ENCODE measurements at regions not wholly inside any gene's neighbourhood (a gene's known extent, or its start where the extent isn't known, plus 50 kb on each side); places are given as distances from the start of the nearest gene placed in this dataset.

- H3K9me3 ChIP-seq (ENCODE audit: control insufficient read depth, insufficient read depth, low read length): no peaks in the 10 kb centered on the region
- H3K27me3 ChIP-seq (ENCODE audit: control insufficient read depth, insufficient read depth, low read length): no peaks in the 10 kb centered on the region
- no peak for DNase-seq (ENCODE audit: low read depth, low spot score)
- H3K4me3 ChIP-seq (ENCODE audit: low read length): no peak overlapping the region
- no peak overlapping the region for H3K27ac ChIP-seq (ENCODE audit: low read length)
- H3K36me3 ChIP-seq (ENCODE audit: control insufficient read depth, insufficient read depth, low read length): no peaks in the 10 kb centered on the region
- WGBS (ENCODE audit: insufficient coverage, insufficient read length): no CpG with 5 or more reads among the region's 5 CpGs
- H3K4me1 ChIP-seq (ENCODE audit: control insufficient read depth, insufficient read depth, low read length): no peaks in the 10 kb centered on the region
Observed at GRCh38 chr10:20473023-20473760, 423.9 kb downstream of the NEBL start.

- Histone ChIP-seq H3K9me3 (ENCODE audit: control insufficient read depth, insufficient read depth, low read length) (no peaks in the 10 kb centered on the region; the same call in 1 of the 2 replicates), H3K27me3 (ENCODE audit: control insufficient read depth, insufficient read depth, low read length) (no peaks in the 10 kb centered on the region), H3K4me1 (ENCODE audit: control insufficient read depth, insufficient read depth, low read length) (no peaks in the 10 kb centered on the region), H3K27ac (ENCODE audit: low read length) (no peak overlapping the region), H3K4me3 (ENCODE audit: low read length) (no peak overlapping the region), H3K36me3 (ENCODE audit: control insufficient read depth, insufficient read depth, low read length) (no peaks in the 10 kb centered on the region)
- no peak for DNase-seq (ENCODE audit: low read depth, low spot score)
Observed at GRCh38 chr10:20466731-20467130, 430.4 kb downstream of the NEBL start.

GRCh38 chr10:20457649-20458048 lies 439.5 kb downstream of the NEBL start:
- H3K36me3 ChIP-seq (ENCODE audit: control insufficient read depth, insufficient read depth, low read length): no peaks in the 10 kb centered on the region
- H3K4me1 ChIP-seq (ENCODE audit: control insufficient read depth, insufficient read depth, low read length): no peaks in the 10 kb centered on the region
- no CpG with 5 or more reads among the region's 2 CpGs for WGBS (ENCODE audit: insufficient coverage, insufficient read length)
- no peak overlapping the region for H3K27ac ChIP-seq (ENCODE audit: low read length)
- H3K4me3 ChIP-seq (ENCODE audit: low read length): no peak overlapping the region
- no peak for DNase-seq (ENCODE audit: low read depth, low spot score)
- H3K27me3 ChIP-seq (ENCODE audit: control insufficient read depth, insufficient read depth, low read length): no peaks in the 10 kb centered on the region
- no peaks in the 10 kb centered on the region for H3K9me3 ChIP-seq (ENCODE audit: control insufficient read depth, insufficient read depth, low read length)

- Histone ChIP-seq H3K36me3 (ENCODE audit: control insufficient read depth, insufficient read depth, low read length) (no peaks in the 10 kb centered on the region), H3K27me3 (ENCODE audit: control insufficient read depth, insufficient read depth, low read length) (no peaks in the 10 kb centered on the region), H3K4me3 (ENCODE audit: low read length) (no peak overlapping the region), H3K4me1 (ENCODE audit: control insufficient read depth, insufficient read depth, low read length) (no peaks in the 10 kb centered on the region), H3K27ac (ENCODE audit: low read length) (no peak overlapping the region), H3K9me3 (ENCODE audit: control insufficient read depth, insufficient read depth, low read length) (no peaks in the 10 kb centered on the region)
- DNase-seq (ENCODE audit: low read depth, low spot score): no peak
- WGBS (ENCODE audit: insufficient coverage, insufficient read length): no CpG with 5 or more reads among the region's 4 CpGs
Observed at GRCh38 chr10:20455774-20456173, 441.3 kb downstream of the NEBL start.

GRCh38 chr10:20454331-20454730 lies 442.8 kb downstream of the NEBL start:
- H3K36me3 ChIP-seq (ENCODE audit: control insufficient read depth, insufficient read depth, low read length): no peaks in the 10 kb centered on the region
- no CpG with 5 or more reads among the region's 5 CpGs for WGBS (ENCODE audit: insufficient coverage, insufficient read length)
- H3K27ac ChIP-seq (ENCODE audit: low read length): no peak overlapping the region
- H3K9me3 ChIP-seq (ENCODE audit: control insufficient read depth, insufficient read depth, low read length): no peaks in the 10 kb centered on the region
- no peak for DNase-seq (ENCODE audit: low read depth, low spot score)
- H3K27me3 ChIP-seq (ENCODE audit: control insufficient read depth, insufficient read depth, low read length): no peaks in the 10 kb centered on the region
- no peaks in the 10 kb centered on the region for H3K4me1 ChIP-seq (ENCODE audit: control insufficient read depth, insufficient read depth, low read length)
- H3K4me3 ChIP-seq (ENCODE audit: low read length): no peak overlapping the region

- H3K9me3 ChIP-seq (ENCODE audit: control insufficient read depth, insufficient read depth, low read length): no peaks in the 10 kb centered on the region; the same call in 1 of the 2 replicates
- H3K27ac ChIP-seq (ENCODE audit: low read length): no peak overlapping the region
- no peaks in the 10 kb centered on the region for H3K4me1 ChIP-seq (ENCODE audit: control insufficient read depth, insufficient read depth, low read length)
- DNase-seq (ENCODE audit: low read depth, low spot score): no peak
- H3K27me3 ChIP-seq (ENCODE audit: control insufficient read depth, insufficient read depth, low read length): no peaks in the 10 kb centered on the region
- H3K36me3 ChIP-seq (ENCODE audit: control insufficient read depth, insufficient read depth, low read length): no peaks in the 10 kb centered on the region
- H3K4me3 ChIP-seq (ENCODE audit: low read length): no peak overlapping the region
Observed at GRCh38 chr10:20446561-20447193, 450.4 kb downstream of the NEBL start.

GRCh38 chr10:20443094-20443493 lies 454.0 kb downstream of the NEBL start:
- Histone ChIP-seq H3K4me3 (ENCODE audit: low read length) (no peak overlapping the region), H3K9me3 (ENCODE audit: control insufficient read depth, insufficient read depth, low read length) (peaks cover 2% of the 10 kb centered on the region; the same call in 1 of the 2 replicates), H3K4me1 (ENCODE audit: control insufficient read depth, insufficient read depth, low read length) (no peaks in the 10 kb centered on the region), H3K27me3 (ENCODE audit: control insufficient read depth, insufficient read depth, low read length) (no peaks in the 10 kb centered on the region), H3K36me3 (ENCODE audit: control insufficient read depth, insufficient read depth, low read length) (no peaks in the 10 kb centered on the region), H3K27ac (ENCODE audit: low read length) (no peak overlapping the region)
- DNase-seq (ENCODE audit: low read depth, low spot score): no peak

- Histone ChIP-seq H3K9me3 (ENCODE audit: control insufficient read depth, insufficient read depth, low read length) (no peaks in the 10 kb centered on the region), H3K27me3 (ENCODE audit: control insufficient read depth, insufficient read depth, low read length) (no peaks in the 10 kb centered on the region), H3K27ac (ENCODE audit: low read length) (no peak overlapping the region), H3K4me1 (ENCODE audit: control insufficient read depth, insufficient read depth, low read length) (no peaks in the 10 kb centered on the region), H3K4me3 (ENCODE audit: low read length) (no peak overlapping the region), H3K36me3 (ENCODE audit: control insufficient read depth, insufficient read depth, low read length) (no peaks in the 10 kb centered on the region)
- no peak for DNase-seq (ENCODE audit: low read depth, low spot score)
- WGBS (ENCODE audit: insufficient coverage, insufficient read length): no CpG with 5 or more reads among the region's 2 CpGs
Observed at GRCh38 chr10:20429742-20430141, 467.4 kb downstream of the NEBL start.

- no CpG with 5 or more reads among the region's 1 CpG for WGBS (ENCODE audit: insufficient coverage, insufficient read length)
- Histone ChIP-seq H3K4me1 (ENCODE audit: control insufficient read depth, insufficient read depth, low read length) (no peaks in the 10 kb centered on the region), H3K4me3 (ENCODE audit: low read length) (no peak overlapping the region), H3K27me3 (ENCODE audit: control insufficient read depth, insufficient read depth, low read length) (no peaks in the 10 kb centered on the region), H3K36me3 (ENCODE audit: control insufficient read depth, insufficient read depth, low read length) (no peaks in the 10 kb centered on the region), H3K27ac (ENCODE audit: low read length) (no peak overlapping the region), H3K9me3 (ENCODE audit: control insufficient read depth, insufficient read depth, low read length) (no peaks in the 10 kb centered on the region)
- DNase-seq (ENCODE audit: low read depth, low spot score): no peak
Observed at GRCh38 chr10:20427821-20428220, 469.3 kb downstream of the NEBL start.

- no peaks in the 10 kb centered on the region for H3K4me1 ChIP-seq (ENCODE audit: control insufficient read depth, insufficient read depth, low read length)
- no peaks in the 10 kb centered on the region for H3K27me3 ChIP-seq (ENCODE audit: control insufficient read depth, insufficient read depth, low read length)
- H3K36me3 ChIP-seq (ENCODE audit: control insufficient read depth, insufficient read depth, low read length): no peaks in the 10 kb centered on the region
- no peaks in the 10 kb centered on the region for H3K9me3 ChIP-seq (ENCODE audit: control insufficient read depth, insufficient read depth, low read length)
- no peak for DNase-seq (ENCODE audit: low read depth, low spot score)
- WGBS (ENCODE audit: insufficient coverage, insufficient read length): no CpG with 5 or more reads among the region's 3 CpGs
- no peak overlapping the region for H3K27ac ChIP-seq (ENCODE audit: low read length)
- H3K4me3 ChIP-seq (ENCODE audit: low read length): no peak overlapping the region
Observed at GRCh38 chr10:20418286-20418685, 478.8 kb downstream of the NEBL start.

GRCh38 chr10:20417791-20418190 lies 479.3 kb downstream of the NEBL start:
- Histone ChIP-seq H3K27ac (ENCODE audit: low read length) (no peak overlapping the region), H3K4me3 (ENCODE audit: low read length) (no peak overlapping the region), H3K9me3 (ENCODE audit: control insufficient read depth, insufficient read depth, low read length) (no peaks in the 10 kb centered on the region), H3K36me3 (ENCODE audit: control insufficient read depth, insufficient read depth, low read length) (no peaks in the 10 kb centered on the region), H3K27me3 (ENCODE audit: control insufficient read depth, insufficient read depth, low read length) (no peaks in the 10 kb centered on the region), H3K4me1 (ENCODE audit: control insufficient read depth, insufficient read depth, low read length) (no peaks in the 10 kb centered on the region)
- no peak for DNase-seq (ENCODE audit: low read depth, low spot score)
- WGBS (ENCODE audit: insufficient coverage, insufficient read length): no CpG with 5 or more reads among the region's 3 CpGs
